ENCODE measurements at regions not wholly inside any gene's neighbourhood (a gene's known extent, or its start where the extent isn't known, plus 50 kb on each side); places are given as distances from the start of the nearest gene placed in this dataset. TPM values are rescaled to one million over a fixed set of nuclear protein-coding genes. Genes with fewer than 3 reads are reported as not detected.

DNA sequence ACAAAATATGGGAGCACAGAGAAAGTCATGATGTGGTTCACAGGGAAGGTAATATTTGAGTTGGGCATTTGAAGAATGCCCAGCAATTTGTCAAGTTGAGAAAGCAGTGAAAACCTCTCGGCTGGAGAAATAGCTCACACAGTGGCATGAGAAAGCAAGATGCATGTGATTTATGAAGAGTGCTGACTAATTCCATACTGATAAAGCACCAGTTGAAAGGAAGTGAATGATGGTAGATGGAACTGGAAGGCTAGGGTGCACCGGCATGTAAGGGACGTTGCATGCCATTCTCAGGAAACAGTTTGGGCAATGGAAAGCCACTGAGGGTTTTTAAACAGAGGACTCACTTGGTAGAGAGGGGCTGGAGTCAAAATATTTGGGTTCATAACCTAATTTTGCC lies 53.5 kb upstream of the MTF2 start:
- Histone ChIP-seq H3K4me3 (no peak overlapping the region), H3K27ac (ENCODE audit: low read depth in 1 of 2, low read length in 1 of 2) (no peak overlapping the region), H3K9me3 (ENCODE audit: control insufficient read depth in 4 of 4, insufficient read depth in 3 of 4, low read length in 3 of 4) (no peaks in the 10 kb centered on the region), H3K9ac (ENCODE audit: insufficient read depth in 1 of 2, low read length in 2 of 2) (no peak overlapping the region), H3K4me1 (ENCODE audit: control insufficient read depth in 5 of 5, insufficient read depth in 5 of 5, low read length in 5 of 5) (peaks cover 0 to 4% (median 0%) of the 10 kb centered on the region in 5 donors), H3K27me3 (ENCODE audit: control insufficient read depth in 3 of 3, insufficient read depth in 3 of 3, low read length in 2 of 3) (peaks cover 0 to 2% (median 0%) of the 10 kb centered on the region in 3 donors), H3K36me3 (ENCODE audit: control insufficient read depth in 4 of 4, insufficient read depth in 4 of 4, low read length in 4 of 4) (no peaks in the 10 kb centered on the region)
- WGBS, 2 donors = 20 to 47% methylated on average over 3 of the region's 3 CpGs
- TF ChIP-seq, protein P1, sequence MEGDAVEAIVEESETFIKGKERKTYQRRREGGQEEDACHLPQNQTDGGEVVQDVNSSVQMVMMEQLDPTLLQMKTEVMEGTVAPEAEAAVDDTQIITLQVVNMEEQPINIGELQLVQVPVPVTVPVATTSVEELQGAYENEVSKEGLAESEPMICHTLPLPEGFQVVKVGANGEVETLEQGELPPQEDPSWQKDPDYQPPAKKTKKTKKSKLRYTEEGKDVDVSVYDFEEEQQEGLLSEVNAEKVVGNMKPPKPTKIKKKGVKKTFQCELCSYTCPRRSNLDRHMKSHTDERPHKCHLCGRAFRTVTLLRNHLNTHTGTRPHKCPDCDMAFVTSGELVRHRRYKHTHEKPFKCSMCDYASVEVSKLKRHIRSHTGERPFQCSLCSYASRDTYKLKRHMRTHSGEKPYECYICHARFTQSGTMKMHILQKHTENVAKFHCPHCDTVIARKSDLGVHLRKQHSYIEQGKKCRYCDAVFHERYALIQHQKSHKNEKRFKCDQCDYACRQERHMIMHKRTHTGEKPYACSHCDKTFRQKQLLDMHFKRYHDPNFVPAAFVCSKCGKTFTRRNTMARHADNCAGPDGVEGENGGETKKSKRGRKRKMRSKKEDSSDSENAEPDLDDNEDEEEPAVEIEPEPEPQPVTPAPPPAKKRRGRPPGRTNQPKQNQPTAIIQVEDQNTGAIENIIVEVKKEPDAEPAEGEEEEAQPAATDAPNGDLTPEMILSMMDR (IDR thresholded peaks at IDR 0.05; ENCODE audit: control extremely low read depth, extremely low read depth) = no peak
- DNase-seq (no peak), ATAC-seq (ENCODE audit: insufficient read depth, low FRiP score) (no peak)

DNA sequence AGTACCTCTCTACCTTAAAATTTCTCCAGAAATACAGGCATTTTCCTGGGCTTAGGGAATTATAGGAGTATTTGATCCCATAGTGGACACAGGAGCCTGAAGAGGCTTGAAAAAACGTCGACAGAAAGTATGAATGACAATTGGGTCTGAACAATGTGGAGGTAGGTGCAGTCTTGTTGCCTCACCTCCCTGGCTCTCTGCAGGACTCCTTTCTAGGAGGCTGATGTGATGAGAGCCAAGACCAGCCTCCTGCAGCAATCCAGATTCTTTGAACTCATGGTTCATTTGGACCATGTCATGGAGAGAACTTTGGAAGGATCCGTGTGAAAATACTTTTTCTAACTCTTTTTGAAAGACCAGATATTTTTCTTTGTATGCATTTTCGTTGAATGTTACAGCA lies 50.5 kb upstream of the MTF2 start:
- Histone ChIP-seq H3K4me1 (ENCODE audit: control insufficient read depth in 5 of 5, insufficient read depth in 5 of 5, low read length in 5 of 5) (peaks cover 0 to 2% (median 0%) of the 10 kb centered on the region in 5 donors), H3K9ac (ENCODE audit: insufficient read depth in 1 of 2, low read length in 2 of 2) (no peak overlapping the region), H3K36me3 (ENCODE audit: control insufficient read depth in 4 of 4, insufficient read depth in 4 of 4, low read length in 4 of 4) (no peaks in the 10 kb centered on the region), H3K27ac (ENCODE audit: low read depth in 1 of 2, low read length in 1 of 2) (no peak overlapping the region), H3K9me3 (ENCODE audit: control insufficient read depth in 4 of 4, insufficient read depth in 3 of 4, low read length in 3 of 4) (no peaks in the 10 kb centered on the region), H3K4me3 (no peak overlapping the region), H3K27me3 (ENCODE audit: control insufficient read depth in 3 of 3, insufficient read depth in 3 of 3, low read length in 2 of 3) (peaks cover 0 to 2% (median 0%) of the 10 kb centered on the region in 3 donors)
- no peak for ATAC-seq (ENCODE audit: insufficient read depth, low FRiP score)
- WGBS, 2 donors = 50 to 55% methylated on average over 4 of the region's 4 CpGs
- TF ChIP-seq, protein P1 (IDR thresholded peaks at IDR 0.05; ENCODE audit: control extremely low read depth, extremely low read depth) = no peak
- no peak for DNase-seq

Small RNA genes lying in the stretch of these regions (small RNA-seq; reads per million reads assigned to genes)
- gene RF00019 (ENCODE audit: low replicate concordance) (not detected), gene RN7SKP123 (ENCODE audit: low replicate concordance) (not detected)
